Chondrocyte (in vitro differentiated cells): ENCODE measurements at regions not wholly inside any gene's neighbourhood (a gene's known extent, or its start where the extent isn't known, plus 50 kb on each side); places are given as distances from the start of the nearest gene placed in this dataset.
"Not testable (repeated sequence)": the region's sequence is repeated elsewhere in the genome, so short reads cannot be mapped to it uniquely, and the experiment has no call there.

Experiments used
- DNase-seq: peaks from one replicate; pipeline ENCODE4 v3.0.0; 2021; ENCODE audit warnings: mixed read lengths, low spot score
- H3K27ac Mint-ChIP-seq: one replicate; pipeline ENCODE4 v1.8.0; 2021; ENCODE audit warnings: mild to moderate bottlenecking, moderate library complexity, mixed read lengths; ENCODE audit not compliant: unreplicated experiment
- H3K27me3 Mint-ChIP-seq: 2 replicates; pipeline ENCODE4 v1.8.0; 2021; ENCODE audit warnings: low read depth, mixed read lengths
- H3K36me3 Mint-ChIP-seq: 2 replicates; pipeline ENCODE4 v1.8.0; 2021; ENCODE audit warnings: low read depth, mixed read lengths
- H3K4me1 Mint-ChIP-seq: 2 replicates; pipeline ENCODE4 v1.8.0; 2021; ENCODE audit warnings: low read depth, mild to moderate bottlenecking, mixed read lengths
- H3K4me3 Mint-ChIP-seq: one replicate; pipeline ENCODE4 v1.8.0; 2021; ENCODE audit warnings: mild to moderate bottlenecking, moderate library complexity, mixed read lengths; ENCODE audit not compliant: unreplicated experiment
- H3K9me3 Mint-ChIP-seq: 2 replicates; pipeline ENCODE4 v1.8.0; 2021; ENCODE audit warnings: low read depth, mixed read lengths
- TF ChIP-seq, protein P1 (sequence below): fragments of 200-600 bp; sonication (generic); IDR thresholded peaks from 2 replicates; pipeline ENCODE4 v1.5.0; 2021; ENCODE audit warnings: antibody characterized with exemption, mild to moderate bottlenecking, moderate library complexity

DNA sequence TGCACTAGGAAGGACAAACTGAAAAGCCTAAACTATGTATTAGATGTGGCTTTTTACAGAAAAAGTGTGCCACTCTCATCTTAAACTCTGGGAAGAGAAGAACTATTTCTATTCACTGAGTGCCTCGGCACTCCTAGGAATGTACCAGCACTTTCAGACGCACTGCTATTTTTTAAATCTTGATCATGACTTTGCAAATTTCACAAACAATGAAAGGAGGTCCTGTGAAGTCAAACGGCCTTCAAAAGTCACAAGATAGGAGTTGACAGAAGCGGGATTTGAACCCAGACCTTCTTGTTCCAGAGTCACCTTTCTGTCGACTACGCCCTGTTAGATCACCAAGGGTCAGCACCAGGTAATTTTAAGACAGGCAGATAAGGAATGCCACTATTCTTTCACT is 365.4 kb downstream of the VRK1 start:
- H3K4me1 Mint-ChIP-seq: no peaks in the 10 kb centered on the region
- no peaks in the 10 kb centered on the region for H3K36me3 Mint-ChIP-seq
- no peak for DNase-seq
- H3K27ac Mint-ChIP-seq: no peak overlapping the region
- H3K4me3 Mint-ChIP-seq: no peak overlapping the region
- H3K27me3 Mint-ChIP-seq: peaks cover 4% of the 10 kb centered on the region
- TF ChIP-seq, protein P1, sequence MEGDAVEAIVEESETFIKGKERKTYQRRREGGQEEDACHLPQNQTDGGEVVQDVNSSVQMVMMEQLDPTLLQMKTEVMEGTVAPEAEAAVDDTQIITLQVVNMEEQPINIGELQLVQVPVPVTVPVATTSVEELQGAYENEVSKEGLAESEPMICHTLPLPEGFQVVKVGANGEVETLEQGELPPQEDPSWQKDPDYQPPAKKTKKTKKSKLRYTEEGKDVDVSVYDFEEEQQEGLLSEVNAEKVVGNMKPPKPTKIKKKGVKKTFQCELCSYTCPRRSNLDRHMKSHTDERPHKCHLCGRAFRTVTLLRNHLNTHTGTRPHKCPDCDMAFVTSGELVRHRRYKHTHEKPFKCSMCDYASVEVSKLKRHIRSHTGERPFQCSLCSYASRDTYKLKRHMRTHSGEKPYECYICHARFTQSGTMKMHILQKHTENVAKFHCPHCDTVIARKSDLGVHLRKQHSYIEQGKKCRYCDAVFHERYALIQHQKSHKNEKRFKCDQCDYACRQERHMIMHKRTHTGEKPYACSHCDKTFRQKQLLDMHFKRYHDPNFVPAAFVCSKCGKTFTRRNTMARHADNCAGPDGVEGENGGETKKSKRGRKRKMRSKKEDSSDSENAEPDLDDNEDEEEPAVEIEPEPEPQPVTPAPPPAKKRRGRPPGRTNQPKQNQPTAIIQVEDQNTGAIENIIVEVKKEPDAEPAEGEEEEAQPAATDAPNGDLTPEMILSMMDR: no peak
- H3K9me3 Mint-ChIP-seq: peaks cover 9% of the 10 kb centered on the region

GRCh38 chr14:97164021-97164420 is 366.8 kb downstream of the VRK1 start:
- Mint-ChIP-seq H3K27me3 (peaks cover 4% of the 10 kb centered on the region), H3K27ac (no peak overlapping the region), H3K9me3 (peaks cover 5% of the 10 kb centered on the region), H3K36me3 (no peaks in the 10 kb centered on the region), H3K4me3 (no peak overlapping the region), H3K4me1 (no peaks in the 10 kb centered on the region)
- no peak for DNase-seq
- TF ChIP-seq, protein P1: peak; percentile 34

- Mint-ChIP-seq H3K27ac (no peak overlapping the region), H3K27me3 (peaks cover 4% of the 10 kb centered on the region), H3K9me3 (no peaks in the 10 kb centered on the region), H3K4me3 (no peak overlapping the region), H3K4me1 (no peaks in the 10 kb centered on the region), H3K36me3 (no peaks in the 10 kb centered on the region)
- TF ChIP-seq, protein P1: no peak
- DNase-seq: no peak
Measured at GRCh38 chr14:97166497-97166896, 369.3 kb downstream of the VRK1 start.

DNA sequence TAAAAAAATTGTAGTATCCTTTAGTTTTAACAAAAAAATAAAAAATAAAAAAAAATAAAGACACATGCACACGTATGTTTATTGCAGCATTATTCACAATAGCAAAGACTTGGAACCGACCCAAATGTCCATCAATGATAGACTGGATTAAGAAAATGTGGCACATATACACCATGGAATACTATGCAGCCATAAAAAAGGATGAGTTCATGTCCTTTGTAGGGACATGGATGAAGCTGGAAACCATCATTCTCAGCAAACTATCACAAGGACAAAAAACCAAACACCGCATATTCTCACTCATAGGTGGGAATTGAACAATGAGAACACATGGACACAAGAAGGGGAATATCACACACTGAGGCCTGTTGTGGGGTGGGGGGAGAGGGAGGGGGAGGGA is 370.4 kb downstream of the VRK1 start:
- not testable (repeated sequence) for H3K4me1 Mint-ChIP-seq

GRCh38 chr14:97172644-97173043 is 375.5 kb downstream of the VRK1 start:
- no peak for DNase-seq
- no peak overlapping the region for H3K27ac Mint-ChIP-seq
- TF ChIP-seq, protein P1: no peak
- H3K9me3 Mint-ChIP-seq: no peaks in the 10 kb centered on the region
- H3K27me3 Mint-ChIP-seq: no peaks in the 10 kb centered on the region
- H3K36me3 Mint-ChIP-seq: no peaks in the 10 kb centered on the region
- H3K4me1 Mint-ChIP-seq: no peaks in the 10 kb centered on the region
- H3K4me3 Mint-ChIP-seq: no peak overlapping the region

More for the DNA sequence above, 370.4 kb downstream of the VRK1 start:
- H3K27me3 Mint-ChIP-seq, DNase-seq, H3K36me3 Mint-ChIP-seq, H3K4me3 Mint-ChIP-seq, H3K27ac Mint-ChIP-seq, H3K9me3 Mint-ChIP-seq: not testable (repeated sequence)

DNA sequence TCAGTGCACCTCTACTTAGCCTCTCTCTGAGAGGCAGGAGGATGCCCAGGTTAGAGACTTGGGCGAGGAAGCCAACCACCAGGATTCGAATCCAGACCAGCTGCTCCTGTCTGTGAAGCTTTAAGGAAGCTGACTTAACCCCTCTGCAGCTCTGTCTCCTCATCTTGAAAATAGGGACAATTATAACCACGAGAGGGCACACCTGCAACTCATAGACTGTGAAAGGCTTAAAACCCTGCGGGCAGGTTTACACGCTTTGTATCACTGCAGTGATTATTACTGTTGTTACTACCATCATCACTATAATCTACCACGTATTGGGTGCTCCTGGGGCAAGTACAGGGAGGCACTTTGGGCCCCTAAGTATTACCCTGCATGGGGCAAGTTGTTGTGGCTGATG is 379.8 kb downstream of the VRK1 start:
- DNase-seq: no peak

More for the DNA sequence above, 379.8 kb downstream of the VRK1 start:
- TF ChIP-seq, protein P1: peak; percentile 63
- Mint-ChIP-seq H3K27me3 (no peaks in the 10 kb centered on the region), H3K27ac (no peak overlapping the region), H3K36me3 (no peaks in the 10 kb centered on the region), H3K4me1 (peaks cover 12% of the 10 kb centered on the region), H3K4me3 (no peak overlapping the region), H3K9me3 (no peaks in the 10 kb centered on the region)
